ENCODE measurements at regions not wholly inside any gene's neighbourhood (a gene's known extent, or its start where the extent isn't known, plus 50 kb on each side); places are given as distances from the start of the nearest gene placed in this dataset.

GRCh38 chr3:110793611-110794010 is 278.0 kb upstream of the NECTIN3 start:
- no peak for DNase-seq (ENCODE audit: low read depth)
- Histone ChIP-seq H3K36me3 (ENCODE audit: control insufficient read depth, insufficient read depth, low read length, severe bottlenecking) (no peaks in the 10 kb centered on the region), H3K27me3 (replicated peaks; ENCODE audit: control insufficient read depth, insufficient read depth, low read length) (no peaks in the 10 kb centered on the region), H3K9me3 (ENCODE audit: control insufficient read depth, low read length) (no peaks in the 10 kb centered on the region), H3K9ac (ENCODE audit: low read length) (no peak overlapping the region), H3K4me3 (ENCODE audit: low read length) (no peak overlapping the region), H3K4me1 (ENCODE audit: control insufficient read depth, insufficient read depth, low read length) (no peaks in the 10 kb centered on the region)

- Histone ChIP-seq H3K36me3 (ENCODE audit: control insufficient read depth, insufficient read depth, low read length, severe bottlenecking) (no peaks in the 10 kb centered on the region), H3K9me3 (ENCODE audit: control insufficient read depth, low read length) (no peaks in the 10 kb centered on the region), H3K4me1 (ENCODE audit: control insufficient read depth, insufficient read depth, low read length) (no peaks in the 10 kb centered on the region), H3K4me3 (ENCODE audit: low read length) (no peak overlapping the region), H3K27me3 (replicated peaks; ENCODE audit: control insufficient read depth, insufficient read depth, low read length) (no peaks in the 10 kb centered on the region), H3K9ac (ENCODE audit: low read length) (no peak overlapping the region)
- DNase-seq (ENCODE audit: low read depth), result no peak
These were observed 276.5 kb upstream of the NECTIN3 start for GRCh38 chr3:110795163-110795562.

- Histone ChIP-seq H3K9me3 (ENCODE audit: control insufficient read depth, low read length) (no peaks in the 10 kb centered on the region), H3K4me1 (ENCODE audit: control insufficient read depth, insufficient read depth, low read length) (no peaks in the 10 kb centered on the region), H3K27me3 (replicated peaks; ENCODE audit: control insufficient read depth, insufficient read depth, low read length) (no peaks in the 10 kb centered on the region), H3K9ac (ENCODE audit: low read length) (no peak overlapping the region), H3K36me3 (ENCODE audit: control insufficient read depth, insufficient read depth, low read length, severe bottlenecking) (no peaks in the 10 kb centered on the region), H3K4me3 (ENCODE audit: low read length) (no peak overlapping the region)
- no peak for DNase-seq (ENCODE audit: low read depth)
These were observed 272.3 kb upstream of the NECTIN3 start for GRCh38 chr3:110799271-110799670.

GRCh38 chr3:110804856-110805255 is 266.8 kb upstream of the NECTIN3 start:
- H3K9ac ChIP-seq (ENCODE audit: low read length), result no peak overlapping the region
- no peak overlapping the region for H3K4me3 ChIP-seq (ENCODE audit: low read length)
- DNase-seq (ENCODE audit: low read depth), result no peak
- no peaks in the 10 kb centered on the region for H3K27me3 ChIP-seq (replicated peaks; ENCODE audit: control insufficient read depth, insufficient read depth, low read length)
- no peaks in the 10 kb centered on the region for H3K9me3 ChIP-seq (ENCODE audit: control insufficient read depth, low read length)
- H3K4me1 ChIP-seq (ENCODE audit: control insufficient read depth, insufficient read depth, low read length), result no peaks in the 10 kb centered on the region
- H3K36me3 ChIP-seq (ENCODE audit: control insufficient read depth, insufficient read depth, low read length, severe bottlenecking), result no peaks in the 10 kb centered on the region

GRCh38 chr3:110806924-110807323 is 264.7 kb upstream of the NECTIN3 start:
- no peaks in the 10 kb centered on the region for H3K27me3 ChIP-seq (replicated peaks; ENCODE audit: control insufficient read depth, insufficient read depth, low read length)
- H3K36me3 ChIP-seq (ENCODE audit: control insufficient read depth, insufficient read depth, low read length, severe bottlenecking), result no peaks in the 10 kb centered on the region
- no peak overlapping the region for H3K4me3 ChIP-seq (ENCODE audit: low read length)
- H3K9ac ChIP-seq (ENCODE audit: low read length), result no peak overlapping the region
- DNase-seq (ENCODE audit: low read depth), result peak; percentile 47
- H3K9me3 ChIP-seq (ENCODE audit: control insufficient read depth, low read length), result no peaks in the 10 kb centered on the region
- H3K4me1 ChIP-seq (ENCODE audit: control insufficient read depth, insufficient read depth, low read length), result peaks cover 13% of the 10 kb centered on the region

GRCh38 chr3:110808630-110809029 is 263.0 kb upstream of the NECTIN3 start:
- Histone ChIP-seq H3K36me3 (ENCODE audit: control insufficient read depth, insufficient read depth, low read length, severe bottlenecking) (no peaks in the 10 kb centered on the region), H3K4me1 (ENCODE audit: control insufficient read depth, insufficient read depth, low read length) (peaks cover 13% of the 10 kb centered on the region), H3K9me3 (ENCODE audit: control insufficient read depth, low read length) (no peaks in the 10 kb centered on the region), H3K9ac (ENCODE audit: low read length) (no peak overlapping the region), H3K4me3 (ENCODE audit: low read length) (no peak overlapping the region), H3K27me3 (replicated peaks; ENCODE audit: control insufficient read depth, insufficient read depth, low read length) (no peaks in the 10 kb centered on the region)
- DNase-seq (ENCODE audit: low read depth), result no peak

GRCh38 chr3:110810356-110810755 is 261.3 kb upstream of the NECTIN3 start:
- no peaks in the 10 kb centered on the region for H3K27me3 ChIP-seq (replicated peaks; ENCODE audit: control insufficient read depth, insufficient read depth, low read length)
- H3K36me3 ChIP-seq (ENCODE audit: control insufficient read depth, insufficient read depth, low read length, severe bottlenecking), result no peaks in the 10 kb centered on the region
- peaks cover 30% of the 10 kb centered on the region for H3K4me1 ChIP-seq (ENCODE audit: control insufficient read depth, insufficient read depth, low read length)
- peak; percentile 35 for DNase-seq (ENCODE audit: low read depth)
- H3K4me3 ChIP-seq (ENCODE audit: low read length), result no peak overlapping the region
- no peak overlapping the region for H3K9ac ChIP-seq (ENCODE audit: low read length)
- H3K9me3 ChIP-seq (ENCODE audit: control insufficient read depth, low read length), result no peaks in the 10 kb centered on the region

GRCh38 chr3:110811050-110811449 is 260.6 kb upstream of the NECTIN3 start:
- Histone ChIP-seq H3K27me3 (replicated peaks; ENCODE audit: control insufficient read depth, insufficient read depth, low read length) (no peaks in the 10 kb centered on the region), H3K36me3 (ENCODE audit: control insufficient read depth, insufficient read depth, low read length, severe bottlenecking) (no peaks in the 10 kb centered on the region), H3K4me3 (ENCODE audit: low read length) (no peak overlapping the region), H3K9ac (ENCODE audit: low read length) (no peak overlapping the region), H3K4me1 (ENCODE audit: control insufficient read depth, insufficient read depth, low read length) (peaks cover 30% of the 10 kb centered on the region), H3K9me3 (ENCODE audit: control insufficient read depth, low read length) (no peaks in the 10 kb centered on the region)
- DNase-seq (ENCODE audit: low read depth), result peak; percentile 36

- H3K27me3 ChIP-seq (replicated peaks; ENCODE audit: control insufficient read depth, insufficient read depth, low read length), result no peaks in the 10 kb centered on the region
- H3K4me3 ChIP-seq (ENCODE audit: low read length), result no peak overlapping the region
- no peak for DNase-seq (ENCODE audit: low read depth)
- no peaks in the 10 kb centered on the region for H3K36me3 ChIP-seq (ENCODE audit: control insufficient read depth, insufficient read depth, low read length, severe bottlenecking)
- no peaks in the 10 kb centered on the region for H3K9me3 ChIP-seq (ENCODE audit: control insufficient read depth, low read length)
- H3K9ac ChIP-seq (ENCODE audit: low read length), result no peak overlapping the region
- H3K4me1 ChIP-seq (ENCODE audit: control insufficient read depth, insufficient read depth, low read length), result peaks cover 30% of the 10 kb centered on the region
These were observed 258.1 kb upstream of the NECTIN3 start for GRCh38 chr3:110813541-110813940.

- Histone ChIP-seq H3K9me3 (ENCODE audit: control insufficient read depth, low read length) (no peaks in the 10 kb centered on the region), H3K36me3 (ENCODE audit: control insufficient read depth, insufficient read depth, low read length, severe bottlenecking) (no peaks in the 10 kb centered on the region), H3K4me1 (ENCODE audit: control insufficient read depth, insufficient read depth, low read length) (peaks cover 30% of the 10 kb centered on the region), H3K27me3 (replicated peaks; ENCODE audit: control insufficient read depth, insufficient read depth, low read length) (no peaks in the 10 kb centered on the region), H3K9ac (ENCODE audit: low read length) (no peak overlapping the region), H3K4me3 (ENCODE audit: low read length) (no peak overlapping the region)
- peak; percentile 86 for DNase-seq (ENCODE audit: low read depth)
These were observed 257.2 kb upstream of the NECTIN3 start for GRCh38 chr3:110814170-110815007.

GRCh38 chr3:110815008-110815583 is 256.5 kb upstream of the NECTIN3 start:
- Histone ChIP-seq H3K4me3 (ENCODE audit: low read length) (no peak overlapping the region), H3K27me3 (replicated peaks; ENCODE audit: control insufficient read depth, insufficient read depth, low read length) (no peaks in the 10 kb centered on the region), H3K9ac (ENCODE audit: low read length) (no peak overlapping the region), H3K9me3 (ENCODE audit: control insufficient read depth, low read length) (no peaks in the 10 kb centered on the region), H3K36me3 (ENCODE audit: control insufficient read depth, insufficient read depth, low read length, severe bottlenecking) (no peaks in the 10 kb centered on the region), H3K4me1 (ENCODE audit: control insufficient read depth, insufficient read depth, low read length) (peaks cover 29% of the 10 kb centered on the region)
- peak; percentile 63 for DNase-seq (ENCODE audit: low read depth)
